ENCODE measurements at regions not wholly inside any gene's neighbourhood (a gene's known extent, or its start where the extent isn't known, plus 50 kb on each side); places are given as distances from the start of the nearest gene placed in this dataset.

GRCh38 chr2:216553482-216554240, 55.0 kb downstream of the RPL37A start:
- no peak for DNase-seq (ENCODE audit: low read depth)

GRCh38 chr2:216554286-216554685, 55.6 kb downstream of the RPL37A start:
- no peak for DNase-seq (ENCODE audit: low read depth)

DNA sequence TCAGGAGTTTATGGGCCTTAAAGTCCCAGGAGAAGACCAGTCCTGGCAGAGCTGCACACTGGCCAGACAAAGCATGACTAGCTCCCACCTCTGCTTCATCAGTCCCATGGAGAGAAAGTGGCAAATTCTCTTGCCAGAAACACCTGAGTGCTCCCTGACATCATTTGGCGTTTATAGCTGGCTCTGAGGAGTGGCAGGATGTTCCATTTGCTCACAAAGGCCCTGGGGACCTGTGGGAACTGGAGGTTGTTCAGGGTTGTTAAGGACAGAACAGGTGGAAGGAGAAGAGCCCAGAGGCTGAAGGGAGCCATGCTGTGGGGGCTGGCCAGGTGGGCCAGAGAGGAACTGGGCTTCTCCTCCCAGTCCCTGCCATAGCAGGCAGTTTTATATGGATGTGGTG, 56.1 kb downstream of the RPL37A start:
- no peak for DNase-seq (ENCODE audit: low read depth)

- DNase-seq (ENCODE audit: low read depth), result peak; percentile 78
Observed at GRCh38 chr2:216555274-216555673, 56.6 kb downstream of the RPL37A start.

DNA sequence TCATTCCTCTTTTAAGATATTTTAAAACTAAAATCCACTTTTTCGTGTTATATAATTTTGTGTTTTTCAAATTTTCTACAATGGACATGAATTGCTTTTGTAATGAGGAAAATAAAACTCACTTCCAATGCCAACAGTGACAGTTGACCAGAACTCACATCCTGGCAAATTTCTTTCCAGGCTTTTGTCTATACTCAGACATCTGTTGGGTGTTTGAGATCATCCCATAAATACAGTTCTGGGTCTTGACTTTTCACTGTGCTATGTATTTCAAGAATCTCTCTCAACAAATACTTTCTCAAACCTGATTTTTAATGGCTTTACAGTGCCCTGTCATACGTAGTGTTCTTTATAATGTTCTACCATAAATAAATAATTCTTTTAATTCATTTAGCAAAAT, 57.6 kb downstream of the RPL37A start:
- DNase-seq (ENCODE audit: low read depth), result no peak

DNA sequence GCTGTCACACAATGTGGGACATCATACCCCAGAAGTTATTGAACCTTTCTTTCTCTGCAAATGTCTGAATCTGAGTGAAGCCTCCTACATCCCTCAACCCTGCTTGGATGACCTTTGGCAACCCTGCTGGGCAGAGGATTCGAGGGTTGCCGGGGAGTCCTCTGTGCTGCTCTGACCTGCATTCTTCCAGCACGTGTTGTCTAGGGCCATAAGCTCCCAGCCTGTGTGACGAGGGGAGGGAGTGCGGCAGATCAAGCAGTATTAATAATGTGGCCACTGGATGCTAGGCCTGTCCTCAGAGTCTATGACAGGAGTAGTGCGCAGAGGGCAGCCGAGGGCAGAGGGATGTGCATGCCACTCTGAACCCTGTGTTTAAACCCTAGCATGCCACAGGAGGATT, 58.8 kb downstream of the RPL37A start:
- DNase-seq (ENCODE audit: low read depth), result no peak

- DNase-seq (ENCODE audit: low read depth), result no peak
Observed at GRCh38 chr2:216557820-216558219, 59.2 kb downstream of the RPL37A start.

GRCh38 chr2:216559625-216560156, 61.0 kb downstream of the RPL37A start:
- DNase-seq (ENCODE audit: low read depth), result peak; percentile 71

DNA sequence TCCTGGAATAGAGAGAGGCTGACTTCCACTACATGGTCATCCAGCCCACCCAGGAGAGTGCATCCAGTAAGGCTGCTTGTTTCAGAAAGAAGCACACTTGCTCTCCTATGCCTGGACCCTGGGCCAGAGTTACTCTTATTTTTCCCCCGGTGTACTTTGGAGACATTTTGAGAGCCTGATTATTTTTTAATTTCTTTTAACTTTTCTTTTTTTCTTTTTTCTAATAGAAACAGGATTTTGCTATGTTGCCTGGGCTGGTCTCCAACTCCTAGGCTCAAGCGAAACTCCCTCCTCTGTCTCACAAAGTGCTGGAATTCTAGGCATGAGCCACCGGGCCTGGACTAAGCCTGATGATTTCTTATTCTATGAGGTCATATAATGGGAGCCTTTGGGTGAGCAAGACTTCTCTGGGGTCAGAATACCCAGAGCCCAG, 62.2 kb downstream of the RPL37A start:
- peak; percentile 89 for DNase-seq (ENCODE audit: low read depth)

DNA sequence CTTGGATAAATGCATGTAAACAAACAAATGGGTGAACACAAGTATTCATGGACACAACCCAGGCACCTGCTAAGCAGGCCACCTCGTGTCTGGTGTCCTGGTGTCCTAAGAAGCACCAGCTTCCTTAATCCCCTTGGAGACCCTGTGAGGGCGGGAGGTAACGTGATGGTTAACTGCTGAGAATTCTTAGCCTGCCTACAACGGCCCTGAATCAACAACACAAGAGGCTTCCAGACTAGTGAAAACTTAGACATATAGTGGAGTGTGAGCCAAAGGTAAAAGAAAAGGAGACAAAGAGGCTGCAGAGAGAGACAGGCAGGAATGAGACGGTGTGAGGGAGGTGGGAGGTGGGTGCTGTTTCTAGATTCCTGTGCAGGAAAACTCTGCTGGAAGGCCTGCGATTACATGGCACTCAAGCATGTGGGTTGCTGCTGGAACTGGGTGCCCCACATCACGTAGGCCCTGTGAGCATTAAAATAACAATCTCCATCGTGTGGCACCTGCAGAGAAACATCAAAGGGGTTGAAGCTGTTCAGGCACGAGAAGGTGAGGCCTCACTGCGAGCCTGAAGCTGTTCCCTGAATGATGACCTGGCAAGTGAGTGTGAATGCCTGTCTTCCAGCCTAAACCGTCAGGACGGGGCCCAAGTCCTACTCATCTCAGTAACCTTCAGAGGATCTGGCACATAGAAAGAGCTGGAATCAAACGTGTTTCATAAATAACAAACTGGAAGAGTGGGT, 64.2 kb downstream of the RPL37A start:
- no peak for DNase-seq (ENCODE audit: low read depth)

DNA sequence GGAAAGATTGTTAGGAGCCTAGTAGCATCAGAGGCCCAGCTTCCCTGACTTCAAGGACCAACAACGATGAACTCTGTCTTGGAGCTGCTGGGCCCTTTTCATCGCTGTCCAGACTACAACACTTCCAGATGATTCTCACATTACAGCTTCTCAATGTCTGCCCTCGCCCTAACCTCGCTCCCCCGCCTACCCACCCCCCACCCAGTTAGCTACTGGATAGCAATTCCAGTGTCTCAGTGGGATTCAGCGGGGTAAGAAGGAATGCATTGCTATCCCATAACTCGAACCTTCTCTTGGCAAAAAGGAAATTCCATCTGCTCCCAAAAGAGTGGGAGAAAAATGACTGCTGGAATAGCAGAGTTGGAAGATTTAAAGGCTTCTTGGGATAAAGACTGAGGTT, 65.0 kb downstream of the RPL37A start:
- peak; percentile 63 for DNase-seq (ENCODE audit: low read depth)

- no peak for DNase-seq (ENCODE audit: low read depth)
Observed at GRCh38 chr2:216564611-216565010, 66.0 kb downstream of the RPL37A start.

DNA sequence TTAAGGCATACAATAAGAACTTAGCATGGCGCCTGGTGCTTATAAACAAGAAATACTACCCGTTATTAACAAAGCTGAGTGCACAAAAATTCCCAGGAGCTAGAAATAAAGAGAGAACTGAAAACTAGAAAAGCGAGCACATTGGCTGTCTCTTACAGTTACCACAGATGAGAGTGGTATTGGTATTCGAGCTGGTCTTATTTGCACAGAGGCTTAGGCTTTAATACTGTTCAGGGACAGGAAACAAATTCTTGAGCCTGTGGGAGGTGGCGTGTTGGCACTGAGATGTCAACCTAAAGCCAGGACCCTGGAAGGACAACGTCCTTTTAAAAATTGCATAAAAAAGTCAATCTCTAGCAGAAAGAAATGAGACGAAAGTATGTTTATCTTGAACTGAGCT, 67.3 kb upstream of the IGFBP2 start:
- no peak for DNase-seq (ENCODE audit: low read depth)

GRCh38 chr2:216568576-216568975, 64.6 kb upstream of the IGFBP2 start:
- no peak for DNase-seq (ENCODE audit: low read depth)

DNA sequence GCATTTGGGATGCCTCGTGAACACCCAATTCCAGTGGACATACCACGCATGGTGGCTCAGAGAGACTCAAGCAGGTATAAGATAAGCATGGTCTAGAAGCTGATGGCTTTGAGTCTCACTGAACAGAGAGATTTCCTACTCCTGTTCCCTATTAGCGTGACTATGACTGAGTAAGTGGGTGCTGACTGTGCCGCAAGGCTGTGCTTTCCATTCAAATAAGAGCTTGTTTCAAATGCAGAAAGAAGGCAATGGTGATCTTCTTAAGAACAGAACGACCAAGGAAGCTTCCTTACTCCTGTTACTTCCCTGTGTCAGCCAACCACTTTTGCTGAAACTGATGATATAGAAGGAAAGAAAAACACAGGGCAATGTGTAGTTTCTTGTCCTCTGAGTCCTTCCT, 63.5 kb upstream of the IGFBP2 start:
- no peak for DNase-seq (ENCODE audit: low read depth)

DNA sequence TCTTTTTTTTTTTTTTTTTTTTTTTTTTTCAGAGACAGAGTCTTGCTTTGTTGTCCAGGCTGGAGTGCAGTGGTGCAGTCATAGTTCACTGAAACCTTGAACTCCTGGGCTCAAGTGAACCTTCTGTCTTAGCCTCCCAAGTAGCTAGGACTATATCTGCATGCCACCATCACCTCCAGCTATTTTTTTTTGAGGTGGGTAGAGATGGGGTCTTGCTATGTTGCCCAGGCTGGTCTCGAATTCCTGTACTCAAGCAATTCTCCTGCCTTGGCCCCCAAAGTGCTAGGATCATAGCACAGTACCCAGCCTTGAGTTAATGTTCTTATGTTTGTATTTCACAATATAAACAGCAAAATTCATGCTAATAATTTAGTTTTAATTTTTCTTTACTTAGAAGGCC, 62.9 kb upstream of the IGFBP2 start:
- DNase-seq (ENCODE audit: low read depth), result no peak

DNA sequence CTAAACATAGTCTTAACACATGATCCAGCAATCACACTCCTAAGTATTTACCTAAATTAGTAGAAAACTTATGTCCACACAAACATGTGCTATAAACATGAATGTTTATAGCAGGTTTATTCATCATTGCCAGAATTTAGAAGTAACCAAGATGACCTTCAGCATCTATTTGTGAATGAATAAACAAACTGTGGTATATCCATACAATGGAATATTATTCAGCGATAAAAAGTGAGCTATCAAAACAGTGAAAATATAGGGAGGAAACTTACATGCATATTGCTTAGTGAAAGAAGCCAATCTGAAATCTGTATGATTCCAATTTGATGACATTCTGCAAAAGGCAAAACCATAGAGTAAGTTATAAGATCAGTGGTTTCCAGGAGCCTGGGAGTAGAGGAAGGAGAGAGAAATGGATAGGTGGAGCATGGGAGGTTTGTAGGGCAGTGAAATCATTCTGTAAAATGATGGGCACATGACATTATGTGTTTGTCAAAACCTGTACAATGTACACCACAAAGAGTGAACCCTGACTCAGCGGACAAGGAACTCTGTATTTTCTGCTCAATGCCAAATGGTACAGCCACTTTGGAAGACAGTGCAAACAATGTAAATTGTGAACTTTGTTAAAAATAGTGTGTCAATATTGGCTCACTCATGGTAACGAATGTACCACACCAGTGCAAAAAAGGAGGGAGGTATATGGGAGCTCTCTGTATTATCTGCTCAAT, 61.9 kb upstream of the IGFBP2 start:
- no peak for DNase-seq (ENCODE audit: low read depth)

GRCh38 chr2:216571909-216572513, 61.2 kb upstream of the IGFBP2 start:
- peak; percentile 40 for DNase-seq (ENCODE audit: low read depth)

DNA sequence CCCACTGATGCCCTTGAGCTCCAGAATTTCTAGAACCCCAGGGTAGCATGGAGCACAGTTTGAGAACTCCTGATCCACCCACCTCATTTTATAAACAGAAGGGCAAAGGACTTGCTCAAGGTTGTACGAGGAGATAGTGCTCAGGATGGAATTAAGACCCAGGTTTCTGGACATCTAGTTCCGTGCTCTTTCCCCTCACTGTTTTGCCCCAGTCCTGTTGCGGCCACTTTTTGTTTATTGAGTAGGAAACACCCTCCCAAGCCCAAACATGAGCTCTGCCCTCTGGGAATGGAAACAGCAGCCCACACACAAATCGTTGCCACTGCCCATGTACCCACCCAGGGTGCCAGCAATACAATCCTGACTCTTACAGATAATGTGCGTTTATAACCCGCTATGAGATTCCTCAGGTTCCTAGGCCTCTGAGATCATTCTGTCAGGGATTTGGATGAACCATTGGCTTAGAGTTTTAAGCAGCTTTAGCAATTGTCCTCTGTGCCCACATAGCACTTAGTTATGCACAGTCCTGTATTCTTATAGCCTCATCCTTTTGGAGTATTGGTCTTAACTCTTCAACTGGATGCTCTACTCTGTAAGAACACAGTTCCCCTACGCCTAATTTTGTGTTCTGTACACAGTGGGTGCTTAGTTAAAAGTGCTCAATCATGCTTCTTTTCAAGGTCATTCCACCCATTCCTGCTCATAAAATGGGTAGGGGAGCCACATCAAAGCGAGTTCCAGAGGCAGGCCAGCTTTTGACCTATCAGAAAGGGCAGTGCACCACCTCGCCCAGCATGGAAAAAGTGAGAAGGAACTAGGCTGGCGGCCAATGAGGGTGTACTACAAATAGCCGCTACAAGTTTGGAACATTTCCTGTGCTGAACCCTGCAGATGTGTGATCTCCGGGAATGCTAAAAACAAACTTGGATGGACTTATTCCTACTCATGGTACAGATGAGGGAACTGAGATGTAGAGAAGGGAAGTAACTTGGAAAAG, 60.3 kb upstream of the IGFBP2 start:
- DNase-seq (ENCODE audit: low read depth), result peak; percentile 87

GRCh38 chr2:216574046-216574445, 59.2 kb upstream of the IGFBP2 start:
- DNase-seq (ENCODE audit: low read depth), result peak; percentile 75

GRCh38 chr2:216574586-216574985, 58.6 kb upstream of the IGFBP2 start:
- DNase-seq (ENCODE audit: low read depth), result no peak

Measured in EH (cell line).